Tibial artery (tissue), 4 donors: ENCODE measurements at regions not wholly inside any gene's neighbourhood (a gene's known extent, or its start where the extent isn't known, plus 50 kb on each side); places are given as distances from the start of the nearest gene placed in this dataset.

Experiments
- DNase-seq, 2 donors: peaks; one replicate each; pipeline ENCODE4 v3.0.0-alpha.2; 2019
- H3K27ac ChIP-seq, 2 donors: fragments of 200-600 bp; sonication (generic) in 1 of 2; 1 replicate in 1 of 2; 2 replicates in 1 of 2; pipeline ENCODE4 v1.5.1; 2018 to 2019; ENCODE audit warnings: mild to moderate bottlenecking in 1 of 2
- H3K27me3 ChIP-seq, 2 donors: fragments of 200-600 bp; sonication (generic) in 1 of 2; one replicate each; pipeline versions ENCODE4 v1.5.1 to v1.6.0; 2016 to 2019
- H3K36me3 ChIP-seq, 3 donors: fragments of 200-600 bp; sonication (generic) in 2 of 3; one replicate each; pipeline ENCODE4 v1.5.1; 2016 to 2019; ENCODE audit warnings: mild to moderate bottlenecking in 2 of 3
- H3K4me1 ChIP-seq, 4 donors: fragments of 200-600 bp; sonication (generic) in 2 of 4; 1 replicate in 3 of 4; 2 replicates in 1 of 4; pipeline ENCODE4 v1.5.1; 2016 to 2019
- H3K4me3 ChIP-seq, 2 donors: fragments of 200-600 bp; sonication (generic) in 1 of 2; 1 replicate in 1 of 2; 2 replicates in 1 of 2; pipeline ENCODE4 v1.5.1; 2018 to 2019; ENCODE audit warnings: mild to moderate bottlenecking in 2 of 2
- H3K9me3 ChIP-seq, 3 donors: fragments of 200-600 bp; sonication (generic) in 1 of 3; one replicate each; pipeline ENCODE4 v1.5.1; 2016 to 2019
- intact Hi-C: fragments of 100-400 bp; cut with DNase I; formaldehyde crosslinking; loops from one replicate; pipeline ENCODE4 v1.15.0; 2023; ENCODE audit warnings: low total_unique reads
- TF ChIP-seq, protein P1 (sequence below), 2 experiments: fragments of 200-600 bp in 1 of 2; fragments of 450-650 bp in 1 of 2; IDR thresholded peaks; one replicate each; pipeline ENCODE4 v1.5.1; 2017 to 2019; ENCODE audit warnings: antibody characterized with exemption in 2 of 2, mild to moderate bottlenecking in 1 of 2, moderate library complexity in 1 of 2

DNA sequence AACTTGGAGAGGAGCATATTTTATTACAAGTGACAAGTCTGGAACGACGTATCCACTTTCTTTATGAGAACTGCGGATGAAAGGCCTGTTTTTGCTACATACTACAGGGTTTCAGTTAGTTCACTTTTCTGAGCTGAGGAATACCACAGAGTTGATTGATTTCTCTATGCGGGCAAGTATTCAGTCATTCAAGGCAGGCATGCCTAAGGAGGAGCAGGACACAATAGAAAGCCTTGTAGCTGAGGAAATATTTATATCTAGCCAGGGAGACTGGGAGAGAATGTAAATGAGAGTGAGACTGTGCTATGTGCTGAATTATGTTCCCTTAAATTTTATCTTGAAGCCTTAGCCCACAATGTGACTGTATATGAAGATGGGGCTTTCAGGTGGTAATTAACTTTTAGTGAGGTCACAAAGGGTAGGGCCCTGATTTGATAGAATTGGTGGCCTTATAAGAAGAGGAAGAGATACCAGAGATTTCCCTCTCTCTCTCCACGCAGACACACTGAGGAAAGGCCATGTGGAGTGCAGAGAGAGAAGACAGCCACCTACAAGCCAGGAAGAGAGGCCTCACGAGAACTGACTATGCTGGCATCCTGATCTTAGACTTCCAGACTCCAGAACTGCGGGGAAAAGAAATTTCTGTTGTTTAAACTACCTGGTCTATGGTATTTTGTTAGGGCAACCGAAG is 459.0 kb upstream of the ATP2B1 start:
- Histone ChIP-seq H3K27me3 (no peaks in the 10 kb centered on the region), H3K27ac (no peak overlapping the region), H3K4me1 (peaks cover 0 to 3% (median 0%) of the 10 kb centered on the region in 4 donors), H3K4me3 (no peak overlapping the region), H3K9me3 (no peaks in the 10 kb centered on the region), H3K36me3 (no peaks in the 10 kb centered on the region)
- no peak for DNase-seq
- TF ChIP-seq, protein P1, sequence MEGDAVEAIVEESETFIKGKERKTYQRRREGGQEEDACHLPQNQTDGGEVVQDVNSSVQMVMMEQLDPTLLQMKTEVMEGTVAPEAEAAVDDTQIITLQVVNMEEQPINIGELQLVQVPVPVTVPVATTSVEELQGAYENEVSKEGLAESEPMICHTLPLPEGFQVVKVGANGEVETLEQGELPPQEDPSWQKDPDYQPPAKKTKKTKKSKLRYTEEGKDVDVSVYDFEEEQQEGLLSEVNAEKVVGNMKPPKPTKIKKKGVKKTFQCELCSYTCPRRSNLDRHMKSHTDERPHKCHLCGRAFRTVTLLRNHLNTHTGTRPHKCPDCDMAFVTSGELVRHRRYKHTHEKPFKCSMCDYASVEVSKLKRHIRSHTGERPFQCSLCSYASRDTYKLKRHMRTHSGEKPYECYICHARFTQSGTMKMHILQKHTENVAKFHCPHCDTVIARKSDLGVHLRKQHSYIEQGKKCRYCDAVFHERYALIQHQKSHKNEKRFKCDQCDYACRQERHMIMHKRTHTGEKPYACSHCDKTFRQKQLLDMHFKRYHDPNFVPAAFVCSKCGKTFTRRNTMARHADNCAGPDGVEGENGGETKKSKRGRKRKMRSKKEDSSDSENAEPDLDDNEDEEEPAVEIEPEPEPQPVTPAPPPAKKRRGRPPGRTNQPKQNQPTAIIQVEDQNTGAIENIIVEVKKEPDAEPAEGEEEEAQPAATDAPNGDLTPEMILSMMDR (IDR thresholded peaks at IDR 0.05), result no peak
- intact Hi-C loops, result no loop called here

DNA sequence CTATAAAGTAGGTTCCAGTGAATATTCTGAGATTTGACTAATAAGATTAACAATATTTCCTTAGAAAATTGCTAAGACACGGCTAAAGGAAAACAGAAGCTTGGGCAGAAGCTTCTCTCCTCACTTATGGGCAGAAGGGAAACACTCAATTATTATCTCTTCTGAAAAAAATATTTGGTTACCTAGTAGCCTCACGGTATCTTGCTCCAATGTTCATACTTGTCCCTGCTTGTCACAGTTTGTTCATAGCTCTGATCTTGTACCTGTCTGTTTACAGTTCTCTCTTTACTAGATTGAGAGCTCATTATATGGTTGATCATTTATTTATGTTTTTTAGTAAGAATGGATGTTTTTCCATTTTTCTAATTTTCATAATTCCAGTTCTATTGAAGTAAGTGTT is 458.0 kb upstream of the ATP2B1 start:
- intact Hi-C loops, result no loop called here
- Histone ChIP-seq H3K36me3 (no peaks in the 10 kb centered on the region), H3K27ac (no peak overlapping the region), H3K27me3 (no peaks in the 10 kb centered on the region), H3K4me3 (no peak overlapping the region), H3K4me1 (peaks cover 0 to 3% (median 0%) of the 10 kb centered on the region in 4 donors), H3K9me3 (no peaks in the 10 kb centered on the region)
- TF ChIP-seq, protein P1 (IDR thresholded peaks at IDR 0.05), result no peak
- no peak for DNase-seq

DNA sequence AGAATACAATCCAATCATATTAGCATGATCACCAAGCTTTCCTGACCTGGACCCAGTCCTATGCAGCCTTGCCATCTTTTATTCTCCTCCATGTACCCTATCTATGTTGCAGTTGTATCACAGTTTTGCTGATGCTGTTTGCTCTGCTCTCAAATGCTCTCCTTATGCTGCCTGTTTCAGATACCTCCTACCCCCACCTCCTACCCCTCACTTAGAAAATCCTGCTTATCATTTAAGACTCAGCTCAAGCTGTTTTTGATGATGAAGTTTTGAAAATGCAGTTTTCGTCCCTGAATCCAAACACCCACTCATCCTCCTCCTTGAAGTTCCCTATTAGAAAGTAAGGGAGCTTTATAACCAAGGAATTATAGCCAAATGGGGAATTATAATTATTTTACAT is 457.4 kb upstream of the ATP2B1 start:
- H3K27me3 ChIP-seq, result no peaks in the 10 kb centered on the region
- H3K4me3 ChIP-seq, result no peak overlapping the region
- intact Hi-C loops, result no loop called here
- no peaks in the 10 kb centered on the region for H3K9me3 ChIP-seq
- TF ChIP-seq, protein P1 (IDR thresholded peaks at IDR 0.05), result no peak
- H3K4me1 ChIP-seq, result peaks cover 0 to 3% (median 0%) of the 10 kb centered on the region in 4 donors
- no peaks in the 10 kb centered on the region for H3K36me3 ChIP-seq
- H3K27ac ChIP-seq, result no peak overlapping the region
- DNase-seq, result no peak

DNA sequence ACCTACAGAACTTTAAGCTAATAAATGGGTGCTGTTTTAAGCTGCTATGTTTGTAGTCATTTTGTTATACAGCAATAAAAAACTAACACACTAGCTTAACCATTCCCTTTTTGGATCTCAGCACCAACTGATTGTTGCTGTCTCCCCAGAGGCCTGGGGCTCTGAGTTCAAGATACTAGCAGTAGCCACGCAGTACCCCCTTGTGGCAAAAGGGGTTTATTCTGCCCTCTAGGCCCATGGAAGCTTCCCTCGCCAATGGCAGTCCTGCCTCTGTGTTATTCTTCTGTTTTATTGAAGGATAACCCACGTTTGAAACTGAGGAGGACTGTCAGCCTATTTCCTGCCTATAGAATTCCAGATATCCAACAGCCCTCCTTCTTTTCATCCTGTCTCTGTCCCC is 455.3 kb upstream of the ATP2B1 start:
- TF ChIP-seq, protein P1 (IDR thresholded peaks at IDR 0.05), result no peak
- H3K4me3 ChIP-seq, result no peak overlapping the region
- no peaks in the 10 kb centered on the region for H3K27me3 ChIP-seq
- H3K36me3 ChIP-seq, result no peaks in the 10 kb centered on the region
- no peaks in the 10 kb centered on the region for H3K4me1 ChIP-seq
- H3K27ac ChIP-seq, result no peak overlapping the region
- no peak for DNase-seq
- intact Hi-C loops, result no loop called here
- H3K9me3 ChIP-seq, result no peaks in the 10 kb centered on the region

DNA sequence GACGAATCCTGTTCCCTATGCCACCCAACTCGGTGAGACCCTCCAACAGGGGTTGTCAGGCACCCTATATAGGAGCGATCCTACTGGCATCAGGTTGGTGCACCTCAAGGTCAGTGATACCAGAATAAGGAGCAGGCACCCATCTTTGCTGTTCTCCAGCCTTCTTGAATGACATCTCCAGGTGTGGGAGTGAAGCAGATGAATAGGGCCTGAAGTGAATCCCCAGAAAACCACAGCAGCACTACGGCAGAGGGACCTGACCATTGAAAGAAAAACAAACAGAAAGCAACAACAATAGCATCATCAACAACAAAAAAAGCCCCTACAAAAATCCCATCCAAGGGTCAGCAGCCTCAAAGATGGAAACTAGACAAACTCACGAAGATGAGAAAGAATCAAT is 445.2 kb upstream of the ATP2B1 start:
- Histone ChIP-seq H3K4me1 (no peaks in the 10 kb centered on the region), H3K27me3 (no peaks in the 10 kb centered on the region), H3K27ac (no peak overlapping the region), H3K36me3 (no peaks in the 10 kb centered on the region), H3K4me3 (no peak overlapping the region), H3K9me3 (no peaks in the 10 kb centered on the region)
- TF ChIP-seq, protein P1 (IDR thresholded peaks at IDR 0.05), result no peak
- DNase-seq, result no peak
- intact Hi-C loops, result no loop called here
